A673 (cell line): ENCODE measurements at regions not wholly inside any gene's neighbourhood (a gene's known extent, or its start where the extent isn't known, plus 50 kb on each side); places are given as distances from the start of the nearest gene placed in this dataset.

Experiments
- BruUV-seq: library from RNA; stranded (reverse); fragments of 400-500 nt; replicated peaks from 2 replicates; lab custom pipeline; 2021; lab: Mats Ljungman, UMichigan
- CTCF ChIA-PET: fragments of 300-600 bp; sonication (Branson Sonifier 250); formaldehyde crosslinking; loops from one replicate; lab custom pipeline; 2022; ENCODE audit warnings: antibody characterized with exemption; lab: Charles Lee
- POLR2A ChIA-PET: fragments of 300-600 bp; sonication (Branson Sonifier 250); formaldehyde crosslinking; loops from one replicate; lab custom pipeline; 2022; ENCODE audit warnings: antibody characterized with exemption; ENCODE audit not compliant: low non-redundant PET; lab: Charles Lee
- DNase-seq: peaks from one replicate; pipeline ENCODE4 v3.0.0-alpha.2; 2015; ENCODE audit warnings: low spot score
- H3K27ac ChIP-seq: fragments of 200-600 bp; sonication (generic); 2 replicates; pipeline ENCODE4 v1.5.1; 2016; ENCODE audit warnings: mixed run types, low read depth, mild to moderate bottlenecking, mixed read lengths, antibody characterized with exemption, low read length; ENCODE audit not compliant: poor library complexity, severe bottlenecking
- H3K27me3 ChIP-seq: fragments of 200-600 bp; sonication (generic); replicated peaks from 2 replicates; pipeline ENCODE4 v1.6.1; 2017; ENCODE audit warnings: mixed run types, low read depth, mild to moderate bottlenecking, mixed read lengths, antibody characterized with exemption, low read length; ENCODE audit not compliant: insufficient read depth, poor library complexity
- H3K36me3 ChIP-seq: fragments of 200-600 bp; sonication (generic); 2 replicates; pipeline ENCODE4 v1.6.1; 2016; ENCODE audit warnings: mixed run types, mild to moderate bottlenecking, mixed read lengths, antibody characterized with exemption, low read length; ENCODE audit not compliant: insufficient read depth, poor library complexity, severe bottlenecking
- H3K4me1 ChIP-seq: fragments of 200-600 bp; sonication (generic); 2 replicates; pipeline ENCODE4 v1.6.1; 2017; ENCODE audit warnings: mixed run types, mild to moderate bottlenecking, mixed read lengths, antibody characterized with exemption, low read length; ENCODE audit not compliant: insufficient read depth, poor library complexity, severe bottlenecking
- H3K4me3 ChIP-seq: fragments of 200-600 bp; sonication (generic); 2 replicates; pipeline ENCODE4 v1.5.1; 2016; ENCODE audit warnings: low read depth, mixed run types, mild to moderate bottlenecking, mixed read lengths, low read length; ENCODE audit not compliant: poor library complexity, severe bottlenecking
- H3K9me3 ChIP-seq: fragments of 200-600 bp; sonication (generic); 2 replicates; pipeline ENCODE4 v1.6.1; 2016; ENCODE audit warnings: mixed run types, low read depth, mild to moderate bottlenecking, mixed read lengths, antibody characterized with exemption, low read length; ENCODE audit not compliant: poor library complexity, severe bottlenecking
- CTCF ChIP-seq: fragments of 300-800, 200-600 bp; sonication (generic); conservative IDR thresholded peaks from 2 replicates; pipeline ENCODE4 v1.5.1; 2017; ENCODE audit warnings: low read depth, mild to moderate bottlenecking, antibody characterized with exemption, low read length, moderate library complexity, mixed read lengths
- EZH2 ChIP-seq: fragments of 200-600 bp; sonication (generic); IDR thresholded peaks from 2 replicates; pipeline ENCODE4 v1.6.1; 2017; ENCODE audit warnings: borderline replicate concordance, low read depth, mild to moderate bottlenecking, mixed read lengths, antibody characterized with exemption, low read length; ENCODE audit not compliant: poor library complexity, severe bottlenecking
- intact Hi-C: fragments of 100-400 bp; cut with micrococcal nuclease; formaldehyde crosslinking; loops from one replicate; pipeline ENCODE4 v1.10.0; 2022; ENCODE audit not compliant: unreplicated experiment

GRCh38 chr16:63146251-63146650, 1110.0 kb upstream of the CDH8 start:
- no peaks in the 10 kb centered on the region for H3K27me3 ChIP-seq
- H3K4me3 ChIP-seq: no peak overlapping the region
- intact Hi-C loops: no loop called here
- no peak for DNase-seq
- TF ChIP-seq CTCF: no peak
- no peak for TF ChIP-seq EZH2
- H3K9me3 ChIP-seq: no peaks in the 10 kb centered on the region
- H3K36me3 ChIP-seq: no peaks in the 10 kb centered on the region
- ChIA-PET POLR2A (no interaction called here), CTCF (no interaction called here)
- no peaks in the 10 kb centered on the region for H3K4me1 ChIP-seq
- BruUV-seq: no TSS peak
- H3K27ac ChIP-seq: no peak overlapping the region

- H3K27me3 ChIP-seq: no peaks in the 10 kb centered on the region
- no peak overlapping the region for H3K27ac ChIP-seq
- no peaks in the 10 kb centered on the region for H3K9me3 ChIP-seq
- no peaks in the 10 kb centered on the region for H3K36me3 ChIP-seq
- BruUV-seq: no TSS peak
- H3K4me1 ChIP-seq: no peaks in the 10 kb centered on the region
- intact Hi-C loops: no loop called here
- ChIA-PET POLR2A (no interaction called here), CTCF (no interaction called here)
- TF ChIP-seq CTCF: no peak
- no peak for TF ChIP-seq EZH2
- no peak for DNase-seq
- H3K4me3 ChIP-seq: no peak overlapping the region
Measured at GRCh38 chr16:63145411-63145810, 1109.2 kb upstream of the CDH8 start.

- no peaks in the 10 kb centered on the region for H3K27me3 ChIP-seq
- no peaks in the 10 kb centered on the region for H3K9me3 ChIP-seq
- CTCF ChIA-PET: no interaction called here
- no peak for DNase-seq
- POLR2A ChIA-PET: no interaction called here
- intact Hi-C loops: no loop called here
- TF ChIP-seq EZH2: no peak
- TF ChIP-seq CTCF: no peak
- no peak overlapping the region for H3K4me3 ChIP-seq
- no peaks in the 10 kb centered on the region for H3K4me1 ChIP-seq
- H3K36me3 ChIP-seq: no peaks in the 10 kb centered on the region
- BruUV-seq: no TSS peak
- no peak overlapping the region for H3K27ac ChIP-seq
Measured at GRCh38 chr16:63135069-63135468, 1098.8 kb upstream of the CDH8 start.
